MCF 10A (cell line): ENCODE measurements at regions not wholly inside any gene's neighbourhood (a gene's known extent, or its start where the extent isn't known, plus 50 kb on each side); places are given as distances from the start of the nearest gene placed in this dataset.

Experiments used
- BruUV-seq: library from RNA; stranded (reverse); fragments of 400-500 nt; replicated peaks from 2 replicates; lab custom pipeline; 2021; lab: Mats Ljungman, UMichigan
- CTCF ChIA-PET: fragments of 300-600 bp; sonication (Branson Sonifier 250); formaldehyde crosslinking; extraction: SDS; loops from one replicate; lab custom pipeline; 2021; ENCODE audit warnings: antibody characterized with exemption, inconsistent platforms; lab: Yijun Ruan, JAX
- POLR2A ChIA-PET: fragments of 300-600, 350-650 bp; sonication (Branson Sonifier 250); formaldehyde crosslinking; extraction: SDS; loops from one replicate; lab custom pipeline; 2020; ENCODE audit warnings: antibody characterized with exemption, inconsistent platforms; lab: Yijun Ruan, JAX
- DNase-seq: peaks from one replicate; pipeline ENCODE4 v3.0.0-alpha.2; 2018; ENCODE audit not compliant: unreplicated experiment
- H3K27ac Mint-ChIP-seq: one replicate; pipeline ENCODE4 v1.8.0; 2022; ENCODE audit warnings: mild to moderate bottlenecking, low read depth, mixed read lengths; ENCODE audit not compliant: unreplicated experiment
- H3K27me3 Mint-ChIP-seq: one replicate; pipeline ENCODE4 v1.8.0; 2022; ENCODE audit warnings: mixed read lengths; ENCODE audit not compliant: insufficient read depth, unreplicated experiment
- H3K36me3 Mint-ChIP-seq: one replicate; pipeline ENCODE4 v1.8.0; 2022; ENCODE audit warnings: mild to moderate bottlenecking, moderate library complexity, mixed read lengths; ENCODE audit not compliant: insufficient read depth, unreplicated experiment
- H3K4me1 Mint-ChIP-seq: one replicate; pipeline ENCODE4 v1.8.0; 2022; ENCODE audit warnings: mixed read lengths; ENCODE audit not compliant: insufficient read depth, unreplicated experiment
- H3K4me3 Mint-ChIP-seq: one replicate; pipeline ENCODE4 v1.8.0; 2022; ENCODE audit warnings: mild to moderate bottlenecking, moderate library complexity, mixed read lengths; ENCODE audit not compliant: unreplicated experiment
- H3K9me3 Mint-ChIP-seq: one replicate; pipeline ENCODE4 v1.8.0; 2022; ENCODE audit warnings: mixed read lengths; ENCODE audit not compliant: unreplicated experiment
- CTCF ChIP-seq: fragments of 200-600 bp; IDR thresholded peaks from one replicate; pipeline ENCODE4 v1.8.0; 2022; ENCODE audit warnings: antibody characterized with exemption, mild to moderate bottlenecking; ENCODE audit not compliant: unreplicated experiment
- intact Hi-C: fragments of 100-400 bp; cut with micrococcal nuclease; formaldehyde crosslinking; loops from 2 replicates; pipeline ENCODE4 v1.14.1; 2022

DNA sequence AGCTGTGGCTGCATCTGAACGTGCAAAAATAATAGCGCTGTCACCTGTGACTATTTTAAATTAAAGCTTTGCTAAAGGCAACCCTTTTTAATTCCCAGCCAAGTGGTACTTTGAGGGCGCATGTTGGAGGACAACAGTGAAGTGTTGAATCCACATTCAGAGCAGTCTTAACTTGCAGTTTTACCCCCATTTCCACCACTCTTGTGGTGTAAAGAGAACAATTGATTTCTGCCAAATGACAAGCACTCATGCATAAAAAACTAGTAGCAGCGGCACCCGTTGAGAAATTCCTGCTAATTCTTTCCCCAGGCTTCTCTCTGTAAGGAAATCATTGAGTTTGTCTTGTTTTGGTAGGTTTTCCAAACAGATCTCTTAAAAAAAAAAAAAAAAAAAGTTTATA, 1033.3 kb downstream of the EFNB2 start:
- ChIA-PET POLR2A (interaction anchor here (0.6 kb wide), 1 partner anchor 1176 kb away, joined by 3 read pairs; no protein-coding TSS in a partner anchor), CTCF (interaction anchor here (0.5 to 0.6 kb wide), 2 partner anchors 423 to 1440 kb away, joined by 4 to 7 read pairs; no protein-coding TSS in a partner anchor)
- intact Hi-C loops = no loop called here
- BruUV-seq = no TSS peak
- no peaks in the 10 kb centered on the region for H3K36me3 Mint-ChIP-seq
- H3K4me3 Mint-ChIP-seq = no peak overlapping the region
- H3K27ac Mint-ChIP-seq = no peak overlapping the region
- no peak for TF ChIP-seq CTCF
- DNase-seq = no peak
- peaks cover 7% of the 10 kb centered on the region for H3K4me1 Mint-ChIP-seq
- H3K27me3 Mint-ChIP-seq = no peaks in the 10 kb centered on the region
- no peaks in the 10 kb centered on the region for H3K9me3 Mint-ChIP-seq

- Mint-ChIP-seq H3K27ac (no peak overlapping the region), H3K36me3 (no peaks in the 10 kb centered on the region), H3K9me3 (no peaks in the 10 kb centered on the region), H3K4me1 (peaks cover 7% of the 10 kb centered on the region), H3K27me3 (no peaks in the 10 kb centered on the region), H3K4me3 (no peak overlapping the region)
- no peak for TF ChIP-seq CTCF
- CTCF ChIA-PET = interaction anchor here (0.6 kb wide), 1 partner anchor 367 kb away, joined by 4 read pairs; no protein-coding TSS in a partner anchor
- POLR2A ChIA-PET = no interaction called here
- DNase-seq = no peak
- intact Hi-C loops = no loop called here
- BruUV-seq = no TSS peak
Observed at GRCh38 chr13:105497597-105497996, 1037.9 kb downstream of the EFNB2 start.

- TF ChIP-seq CTCF = no peak
- Mint-ChIP-seq H3K27me3 (no peaks in the 10 kb centered on the region), H3K27ac (no peak overlapping the region), H3K9me3 (no peaks in the 10 kb centered on the region), H3K36me3 (no peaks in the 10 kb centered on the region), H3K4me1 (no peaks in the 10 kb centered on the region), H3K4me3 (no peak overlapping the region)
- DNase-seq = no peak
- ChIA-PET POLR2A (no interaction called here), CTCF (interaction anchor here (0.7 to 0.8 kb wide), 2 partner anchors 19 to 851 kb away, joined by 3 to 4 read pairs; no protein-coding TSS in a partner anchor)
- intact Hi-C loops = no loop called here
- BruUV-seq = no TSS peak
Observed at GRCh38 chr13:105492216-105492615, 1043.2 kb downstream of the EFNB2 start.

- no peaks in the 10 kb centered on the region for H3K4me1 Mint-ChIP-seq
- no peaks in the 10 kb centered on the region for H3K36me3 Mint-ChIP-seq
- no peak for TF ChIP-seq CTCF
- H3K27me3 Mint-ChIP-seq = no peaks in the 10 kb centered on the region
- no peak overlapping the region for H3K4me3 Mint-ChIP-seq
- DNase-seq = no peak
- intact Hi-C loops = no loop called here
- ChIA-PET CTCF (interaction anchor here (0.8 kb wide), 1 partner anchor 18 kb away, joined by 3 read pairs; no protein-coding TSS in a partner anchor), POLR2A (no interaction called here)
- H3K27ac Mint-ChIP-seq = no peak overlapping the region
- no TSS peak for BruUV-seq
- H3K9me3 Mint-ChIP-seq = no peaks in the 10 kb centered on the region
Observed at GRCh38 chr13:105491345-105491744, 1044.1 kb downstream of the EFNB2 start.
